ENCODE measurements at regions not wholly inside any gene's neighbourhood (a gene's known extent, or its start where the extent isn't known, plus 50 kb on each side); places are given as distances from the start of the nearest gene placed in this dataset.
"Not testable (repeated sequence)": the region's sequence is repeated elsewhere in the genome, so short reads cannot be mapped to it uniquely, and the experiment has no call there.

- DNase-seq: not testable (repeated sequence)
Observed at GRCh38 chr1:232717911-232718310, 87.3 kb upstream of the MAP10 start.

DNA sequence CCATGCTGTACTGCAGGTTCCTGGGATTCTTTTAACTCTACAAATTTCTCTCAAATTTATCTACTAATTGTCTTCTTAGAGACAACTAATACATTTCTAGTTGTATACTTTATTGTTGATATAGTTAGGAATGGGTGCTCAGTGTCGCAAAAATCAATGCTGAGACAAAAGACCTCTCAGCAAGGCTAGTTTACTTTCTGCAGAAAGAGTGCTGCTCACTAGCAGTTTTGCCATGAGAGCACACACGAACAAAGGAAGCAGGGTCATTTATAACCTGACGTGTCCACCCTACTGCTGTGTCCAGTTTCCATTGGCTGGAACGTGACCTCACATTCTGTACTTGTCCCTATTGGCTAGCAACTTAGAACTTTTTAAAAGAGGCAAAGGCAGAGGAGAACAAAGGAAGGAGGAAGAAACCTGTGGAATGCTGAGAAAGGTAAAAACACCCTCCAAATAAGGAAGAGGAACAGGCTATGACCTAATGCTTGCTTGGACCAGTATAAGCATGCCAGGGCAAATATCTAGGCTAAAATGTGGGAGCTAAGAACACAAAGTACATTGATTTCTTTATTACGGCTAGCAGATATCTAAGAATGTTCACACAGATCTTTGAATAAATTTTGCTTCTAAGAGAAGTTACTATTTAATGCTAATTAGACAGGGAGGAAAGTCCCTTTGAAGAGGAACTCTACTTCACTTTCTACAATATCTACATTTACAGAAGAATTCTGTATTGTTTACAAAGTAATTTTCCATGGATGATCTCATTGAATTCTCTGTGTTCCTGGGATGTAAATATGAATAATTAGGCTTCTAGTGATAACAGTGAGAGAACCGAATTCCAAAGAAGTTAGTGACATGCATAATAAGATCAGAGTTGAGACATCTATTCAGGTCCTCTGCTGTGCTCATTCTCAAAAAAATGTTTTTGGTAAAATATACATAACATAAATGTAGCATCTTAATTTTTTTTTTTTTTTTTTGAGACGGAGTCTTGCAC is 86.0 kb upstream of the MAP10 start:
- no peak for DNase-seq

DNA sequence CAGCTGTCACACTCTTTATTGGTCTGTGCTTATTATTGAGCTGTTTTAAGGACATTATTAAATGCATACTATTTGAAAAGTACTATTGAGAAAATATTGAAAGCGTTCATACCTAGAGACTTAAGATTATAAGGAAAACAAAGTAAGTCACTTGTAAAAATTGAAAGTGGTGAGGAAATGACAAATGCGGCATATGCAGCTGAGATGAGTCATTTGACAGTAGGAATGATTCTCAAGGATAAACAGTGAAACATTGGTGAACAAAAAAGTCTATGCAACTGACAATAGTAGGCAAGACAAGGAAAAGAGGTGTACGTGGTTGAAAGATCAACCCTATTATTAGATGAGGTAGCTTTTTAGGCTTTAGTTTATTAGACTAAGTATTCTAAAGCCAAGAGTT is 82.6 kb upstream of the MAP10 start:
- DNase-seq: no peak

- DNase-seq: peak; percentile 18
Observed at GRCh38 chr1:232725305-232726047, 79.7 kb upstream of the MAP10 start.

DNA sequence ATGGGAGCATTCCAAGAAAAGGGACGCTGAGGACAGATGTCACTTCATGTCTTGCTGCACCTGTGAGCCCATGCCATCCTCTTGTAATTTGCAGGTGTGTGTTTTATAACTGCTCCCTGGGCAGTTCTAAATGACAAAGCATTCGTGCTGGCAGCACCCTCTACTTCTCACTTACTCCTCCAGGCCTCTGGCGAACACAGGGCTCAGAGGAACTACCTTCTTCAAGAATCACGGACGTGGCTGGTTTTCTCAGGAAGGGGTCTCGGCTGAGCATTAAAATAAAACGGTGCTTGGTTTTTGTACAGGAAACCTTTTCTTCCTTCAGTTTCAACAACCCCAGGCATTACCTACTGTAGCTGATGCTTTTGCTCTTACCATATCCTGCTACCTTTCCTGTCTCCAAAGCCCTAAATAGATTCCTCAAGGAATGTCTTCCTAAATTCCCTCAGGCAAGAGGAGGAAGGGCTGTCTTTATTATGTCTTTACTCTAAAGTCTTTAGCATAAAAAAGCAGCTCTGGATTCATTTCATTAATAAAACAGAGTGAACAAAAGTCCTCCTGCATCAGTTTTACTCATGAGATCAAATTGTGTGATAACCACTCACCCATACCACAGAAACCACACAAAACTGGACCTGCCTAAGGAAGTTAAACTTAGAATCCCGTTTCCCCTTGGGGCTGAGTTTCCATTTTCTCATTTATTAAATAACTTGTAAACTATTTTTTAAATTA is 79.0 kb upstream of the MAP10 start:
- peak; percentile 52 for DNase-seq

DNA sequence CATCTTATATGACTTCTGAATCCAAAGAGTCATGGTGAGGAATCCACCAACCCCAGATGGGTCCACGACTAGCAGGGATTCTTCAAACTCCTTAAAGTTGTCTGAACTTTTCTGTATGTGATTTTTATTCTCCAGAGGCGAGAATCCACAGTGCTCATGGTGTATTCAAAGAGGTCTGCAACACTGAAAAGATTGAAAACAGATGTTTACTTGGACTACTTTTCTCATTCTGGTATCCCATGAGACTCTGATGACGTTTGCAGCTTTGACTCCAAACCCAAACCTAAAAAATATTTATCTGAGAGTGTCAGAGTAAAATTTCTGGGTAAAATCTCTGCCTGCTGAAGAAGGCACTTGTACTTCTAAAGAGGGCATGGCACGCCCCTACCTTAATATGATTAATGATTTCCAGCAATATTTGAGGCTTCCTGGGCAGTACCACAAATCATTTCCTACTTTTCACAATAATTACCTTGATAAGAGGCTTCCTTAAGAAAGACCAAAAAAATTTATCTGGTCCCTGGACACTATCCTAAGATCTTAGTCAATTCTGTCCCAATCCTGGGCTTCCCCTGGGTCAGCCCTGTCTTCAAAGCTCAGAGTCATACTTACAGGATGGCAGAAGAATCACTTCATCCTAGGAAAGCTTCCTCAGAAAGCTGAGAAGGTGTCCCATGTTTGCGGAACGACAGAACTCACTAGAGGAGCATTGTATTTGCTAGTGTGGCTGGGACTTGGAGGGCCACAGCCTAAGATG is 76.5 kb upstream of the MAP10 start:
- no peak for DNase-seq

- no peak for DNase-seq
Observed at GRCh38 chr1:232732344-232732910, 72.8 kb upstream of the MAP10 start.

GRCh38 chr1:232737917-232738316 is 67.3 kb upstream of the MAP10 start:
- no peak for DNase-seq

- no peak for DNase-seq
Observed at GRCh38 chr1:232743999-232744398, 61.2 kb upstream of the MAP10 start.

- peak; percentile 5 for DNase-seq
Observed at GRCh38 chr1:232744847-232745246, 60.4 kb upstream of the MAP10 start.

DNA sequence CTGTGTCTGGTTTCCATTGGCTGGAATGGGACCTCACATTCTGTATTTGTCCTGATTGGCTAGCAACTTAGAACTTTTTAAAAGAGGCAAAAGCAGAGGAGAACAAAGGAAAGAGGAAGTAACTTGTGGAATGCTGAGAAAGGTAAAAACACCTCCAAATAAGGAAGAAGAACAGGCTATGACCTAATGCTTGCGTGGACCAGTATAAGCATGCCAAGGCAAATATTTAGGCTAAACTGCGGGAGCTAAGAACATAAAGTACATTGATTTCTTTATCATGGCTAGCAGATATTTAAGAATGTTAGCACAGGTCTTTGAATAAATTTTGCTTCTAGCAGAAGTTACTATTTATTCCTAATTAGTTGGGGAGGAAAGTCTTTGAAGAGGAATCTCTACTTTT is 59.5 kb upstream of the MAP10 start:
- DNase-seq: not testable (repeated sequence)

DNA sequence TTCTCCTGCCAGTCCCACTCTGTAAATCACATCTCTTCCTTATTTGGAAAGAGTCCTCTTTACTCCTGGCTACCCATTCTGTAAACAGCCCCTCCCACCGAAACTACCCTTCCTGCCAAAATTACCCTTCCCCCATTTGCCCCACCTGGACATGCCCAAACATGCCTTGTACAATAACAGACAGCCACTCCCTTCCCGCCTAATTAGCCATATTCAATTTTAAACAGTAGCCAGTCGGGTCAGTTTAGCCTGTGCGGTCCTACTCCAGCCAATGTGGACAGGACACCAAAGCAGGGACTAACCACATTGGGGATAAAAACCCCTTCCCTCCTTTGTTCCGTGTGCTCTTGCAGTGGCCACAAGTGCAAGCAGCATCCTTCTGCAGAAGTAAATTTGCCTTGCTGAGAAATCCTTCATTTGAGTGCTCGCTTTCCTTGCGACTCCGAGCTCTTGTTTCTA is 56.3 kb upstream of the MAP10 start:
- DNase-seq: peak; percentile 4

DNA sequence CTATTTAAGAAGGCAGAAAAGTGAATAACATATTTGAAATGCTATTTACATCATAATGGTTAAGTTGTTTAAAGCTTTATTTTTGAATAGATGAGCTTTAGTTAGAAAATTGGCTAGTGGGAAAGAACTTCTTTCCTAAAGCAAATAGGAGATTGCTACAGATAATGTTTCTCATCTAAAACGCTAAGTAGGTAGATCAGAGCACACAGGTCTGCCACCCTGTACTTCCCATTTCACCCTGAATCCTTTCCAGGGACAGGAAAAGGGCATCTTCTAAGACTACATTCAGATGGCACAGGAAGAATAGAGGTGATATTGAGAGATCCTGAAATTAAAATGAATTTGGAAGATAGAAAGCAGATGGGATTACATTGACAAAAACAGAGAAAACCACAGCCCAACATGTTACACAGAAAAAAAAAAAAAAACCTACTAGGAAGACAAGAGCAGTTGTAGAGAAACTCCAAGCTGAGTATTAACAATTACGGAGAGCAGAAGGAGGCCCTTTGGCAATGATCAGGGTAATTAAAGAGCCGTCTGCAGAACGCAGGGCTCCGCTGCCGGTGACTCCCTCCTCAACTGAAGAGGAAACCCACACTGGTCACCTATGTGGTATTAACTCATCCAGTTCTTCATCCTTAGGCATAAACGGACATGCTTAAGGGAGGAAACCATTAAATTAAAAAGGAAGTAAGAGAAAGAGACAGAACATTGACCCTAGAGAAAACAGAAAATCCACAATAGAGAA is 53.6 kb upstream of the MAP10 start:
- no peak for DNase-seq

DNA sequence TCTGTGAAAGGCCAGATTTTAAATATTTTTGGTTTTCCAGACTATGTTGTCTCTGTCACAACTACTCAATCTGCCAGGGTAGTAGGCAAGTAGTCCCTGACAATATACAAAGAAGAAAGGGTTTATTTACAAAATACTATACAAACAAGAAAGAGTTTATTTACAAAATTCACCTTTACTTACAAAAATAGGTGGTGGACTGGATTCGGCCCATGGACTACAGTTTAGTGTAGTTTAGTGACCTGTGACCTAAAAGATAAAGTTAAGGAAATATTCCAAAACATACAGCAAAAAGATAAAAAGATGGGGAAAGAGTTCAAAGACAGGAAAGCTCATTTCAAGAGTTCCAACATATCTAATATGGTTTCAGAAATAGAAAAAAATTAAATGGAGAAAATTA is 52.9 kb upstream of the MAP10 start:
- no peak for DNase-seq

DNA sequence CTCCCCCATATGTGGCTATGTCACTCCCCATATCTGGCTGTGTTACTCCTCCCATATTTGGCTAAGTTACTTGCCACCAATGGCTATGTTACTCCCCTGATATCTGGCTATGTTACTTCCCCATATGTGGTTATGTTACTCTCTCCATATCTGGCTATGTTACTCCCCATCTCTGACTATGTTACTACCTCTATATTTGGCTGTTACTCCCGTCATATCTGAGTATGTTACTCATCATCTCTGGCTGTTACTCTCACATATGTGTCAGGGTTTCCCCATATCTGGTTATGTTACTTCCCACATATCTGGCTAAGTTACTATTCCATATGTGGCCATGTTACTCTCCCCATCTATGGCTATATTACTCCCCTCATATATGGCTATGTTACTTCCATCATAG is 50.3 kb upstream of the MAP10 start:
- no peak for DNase-seq

Data from RPMI8226 (cell line).